ENCODE measurements at regions not wholly inside any gene's neighbourhood (a gene's known extent, or its start where the extent isn't known, plus 50 kb on each side); places are given as distances from the start of the nearest gene placed in this dataset.

DNA sequence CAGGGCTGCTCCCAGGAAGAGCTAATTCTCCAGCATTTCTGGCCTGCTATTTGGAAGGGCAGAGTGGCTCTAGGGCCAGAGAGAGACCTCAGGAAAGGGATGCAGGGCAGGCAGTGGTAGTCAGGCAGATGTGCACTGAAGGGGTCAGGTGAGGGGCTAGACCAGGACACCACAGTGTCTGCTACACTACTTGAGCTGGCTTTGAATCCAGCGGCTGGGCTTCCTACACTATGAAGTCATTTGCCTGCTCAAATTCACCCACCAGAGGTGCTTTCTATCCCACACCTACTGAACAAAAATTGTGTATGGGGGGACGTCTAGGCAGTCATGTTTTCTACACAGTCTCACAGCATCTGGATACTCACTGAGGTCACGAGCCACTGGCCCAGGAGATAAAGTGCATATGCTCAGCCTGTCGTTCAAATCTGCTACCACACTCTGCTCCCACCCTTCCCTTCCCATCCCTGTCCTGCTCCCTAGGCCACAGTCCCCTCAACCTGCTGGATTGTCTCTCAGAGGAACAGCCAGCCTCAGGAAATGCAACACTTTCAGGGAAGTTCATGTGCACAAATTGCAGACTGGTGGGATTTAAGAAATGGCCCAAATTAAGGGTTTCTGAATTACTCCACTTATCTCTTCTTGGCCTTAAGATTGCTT, 49.9 kb upstream of the SLC6A11 start:
- ATAC-seq, result no peak

Data from esophagus mucosa (tissue), 1 donor.